HK-2 (cell line): ENCODE measurements at regions not wholly inside any gene's neighbourhood (a gene's known extent, or its start where the extent isn't known, plus 50 kb on each side); places are given as distances from the start of the nearest gene placed in this dataset.

ENCODE experiments used
- DNase-seq: peaks from one replicate; pipeline ENCODE4 v3.0.0-alpha.2; 2018; ENCODE audit not compliant: unreplicated experiment

- no peak for DNase-seq
These were observed 212.0 kb upstream of the PCSK2 start for GRCh38 chr20:17014756-17015366.

- DNase-seq = no peak
These were observed 209.6 kb upstream of the PCSK2 start for GRCh38 chr20:17017232-17017631.

- no peak for DNase-seq
These were observed 205.4 kb upstream of the PCSK2 start for GRCh38 chr20:17021481-17021880.

GRCh38 chr20:17023036-17023435, 203.8 kb upstream of the PCSK2 start:
- no peak for DNase-seq

DNA sequence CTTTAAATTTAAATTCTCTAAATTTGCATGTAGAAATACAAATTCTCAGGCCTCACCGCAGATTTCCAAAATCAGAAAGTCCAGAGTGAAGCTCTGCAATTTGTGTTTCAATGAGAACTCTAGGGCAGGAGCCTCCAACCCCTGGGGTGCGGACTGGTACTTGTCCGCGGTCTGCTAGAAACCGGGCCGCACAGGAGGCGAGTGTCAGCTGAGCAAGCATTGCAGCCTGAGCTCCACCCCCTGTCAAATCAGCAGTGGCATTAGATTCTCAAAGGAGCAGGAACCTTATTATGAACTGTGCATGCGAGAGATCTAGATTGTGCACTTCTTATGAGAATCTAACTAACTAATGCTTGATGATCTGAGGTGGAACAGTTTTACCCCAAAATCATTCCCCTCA, 203.0 kb upstream of the PCSK2 start:
- DNase-seq = no peak

DNA sequence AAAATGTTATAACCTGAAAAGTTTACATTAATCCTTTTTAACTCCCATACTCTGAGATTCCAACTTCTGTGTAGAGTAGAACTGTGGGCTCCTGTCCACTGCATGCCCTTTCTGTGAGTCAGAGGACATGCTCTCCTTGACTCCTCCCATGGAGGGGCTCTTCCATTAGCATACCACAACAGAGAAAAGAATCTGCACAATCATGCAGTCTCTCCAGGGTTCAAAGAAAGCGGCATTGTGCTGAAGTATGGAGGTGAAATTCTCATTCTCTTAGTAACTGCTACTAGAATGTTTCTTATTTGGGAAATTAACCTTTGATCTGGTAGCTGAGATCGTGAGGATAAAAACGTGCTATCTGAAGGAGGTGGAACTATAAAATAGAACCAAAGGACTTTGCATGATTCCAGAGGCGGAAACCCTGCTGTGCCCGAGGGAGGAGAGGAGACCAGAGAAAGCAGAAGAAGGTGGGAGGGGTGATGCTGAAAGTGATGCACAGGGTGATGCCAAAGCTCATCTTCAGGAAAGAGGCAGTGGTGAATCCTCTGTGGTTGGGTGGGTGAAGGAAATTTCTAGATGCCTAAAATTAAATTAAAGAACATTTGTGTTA, 202.2 kb upstream of the PCSK2 start:
- DNase-seq = peak; percentile 12

GRCh38 chr20:17026346-17026745, 200.5 kb upstream of the PCSK2 start:
- no peak for DNase-seq

GRCh38 chr20:17029698-17030097, 197.1 kb upstream of the PCSK2 start:
- no peak for DNase-seq

DNA sequence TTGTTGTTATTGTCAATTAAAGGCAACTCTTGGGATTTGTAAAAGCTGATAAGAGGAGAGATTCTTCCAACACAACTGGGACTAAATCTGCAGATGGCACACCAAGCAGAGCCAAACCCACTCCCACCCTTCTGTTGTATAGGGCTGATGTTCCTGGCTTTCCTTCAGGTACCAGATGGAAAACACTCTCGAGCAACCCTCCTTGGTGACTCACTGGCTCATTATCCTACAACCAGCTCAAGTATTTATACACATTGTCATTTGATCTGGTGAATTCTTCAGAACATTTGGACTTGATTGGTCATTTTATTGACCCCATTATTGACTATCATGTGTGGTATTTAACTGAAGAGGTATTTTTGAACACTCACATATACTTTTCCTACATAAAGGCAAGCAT, 190.3 kb upstream of the PCSK2 start:
- DNase-seq = no peak

- no peak for DNase-seq
These were observed 184.7 kb upstream of the PCSK2 start for GRCh38 chr20:17042122-17042521.

GRCh38 chr20:17043323-17043722, 183.5 kb upstream of the PCSK2 start:
- DNase-seq = no peak

GRCh38 chr20:17044891-17045290, 181.9 kb upstream of the PCSK2 start:
- DNase-seq = no peak

- peak; percentile 81 for DNase-seq
These were observed 167.4 kb upstream of the PCSK2 start for GRCh38 chr20:17059465-17059864.

GRCh38 chr20:17061715-17062114, 165.1 kb upstream of the PCSK2 start:
- no peak for DNase-seq

GRCh38 chr20:17062712-17063111, 164.1 kb upstream of the PCSK2 start:
- no peak for DNase-seq

DNA sequence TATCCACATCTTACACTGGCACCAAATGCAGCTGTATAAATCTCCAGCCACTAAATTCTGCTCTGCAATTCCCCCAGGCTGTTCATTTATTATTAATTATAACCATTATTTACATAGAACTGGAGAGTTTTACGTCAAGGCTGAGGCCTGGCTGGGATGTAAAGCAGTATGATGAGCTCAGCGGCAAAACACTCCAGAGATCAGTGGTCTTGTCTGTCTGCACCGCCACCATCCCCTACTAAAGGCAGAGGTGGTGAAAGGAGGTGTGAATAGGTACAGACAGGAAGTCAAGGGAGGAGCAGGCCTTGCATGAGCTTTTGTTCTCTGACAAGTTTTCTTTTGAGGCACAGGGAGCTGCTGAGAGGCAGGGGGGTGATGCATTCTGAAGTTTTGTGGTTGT, 159.9 kb upstream of the PCSK2 start:
- no peak for DNase-seq

GRCh38 chr20:17068084-17068711, 158.6 kb upstream of the PCSK2 start:
- DNase-seq = no peak

- DNase-seq = no peak
These were observed 149.8 kb upstream of the PCSK2 start for GRCh38 chr20:17077030-17077429.

GRCh38 chr20:17083738-17084137, 143.1 kb upstream of the PCSK2 start:
- peak; percentile 3 for DNase-seq

- no peak for DNase-seq
These were observed 141.9 kb upstream of the PCSK2 start for GRCh38 chr20:17084909-17085308.

DNA sequence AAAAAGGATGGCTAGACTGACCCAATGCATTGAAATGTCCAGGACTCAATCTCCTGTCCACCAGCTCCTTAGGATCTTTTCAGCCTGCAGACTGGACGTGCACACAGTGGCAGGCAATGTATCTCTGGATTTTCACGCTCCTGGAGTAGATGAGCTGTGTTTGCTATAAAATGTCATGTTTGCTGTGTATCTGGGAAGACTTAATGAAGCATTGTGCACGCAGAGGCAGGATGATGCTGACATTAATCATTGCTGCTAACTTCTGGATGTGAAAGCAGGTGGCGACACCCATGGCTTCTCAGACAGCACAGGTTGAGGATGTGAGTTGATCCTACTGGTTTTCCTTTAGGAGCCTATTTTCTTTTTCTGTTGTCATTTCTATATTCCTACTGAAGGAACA, 133.1 kb upstream of the PCSK2 start:
- no peak for DNase-seq

GRCh38 chr20:17097603-17098002, 129.2 kb upstream of the PCSK2 start:
- DNase-seq = no peak

DNA sequence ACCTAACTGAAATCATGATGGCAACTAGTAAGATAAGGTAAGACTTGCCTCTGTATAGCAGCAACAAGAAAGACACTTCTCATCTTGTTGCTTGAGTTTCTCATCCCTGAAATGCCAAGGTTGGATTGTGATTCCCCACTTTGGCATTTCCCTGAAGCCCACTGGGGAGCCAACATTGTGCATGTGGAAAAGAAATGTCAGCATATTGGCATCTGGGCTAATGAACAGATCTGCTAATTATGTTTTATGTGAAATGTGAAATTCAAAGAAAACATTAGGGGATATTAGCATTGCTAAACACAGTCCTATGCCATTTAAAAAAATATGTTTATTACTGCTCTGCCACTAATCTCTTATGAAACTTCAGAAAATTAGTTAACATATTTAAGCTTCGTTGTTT, 126.3 kb upstream of the PCSK2 start:
- DNase-seq = no peak

DNA sequence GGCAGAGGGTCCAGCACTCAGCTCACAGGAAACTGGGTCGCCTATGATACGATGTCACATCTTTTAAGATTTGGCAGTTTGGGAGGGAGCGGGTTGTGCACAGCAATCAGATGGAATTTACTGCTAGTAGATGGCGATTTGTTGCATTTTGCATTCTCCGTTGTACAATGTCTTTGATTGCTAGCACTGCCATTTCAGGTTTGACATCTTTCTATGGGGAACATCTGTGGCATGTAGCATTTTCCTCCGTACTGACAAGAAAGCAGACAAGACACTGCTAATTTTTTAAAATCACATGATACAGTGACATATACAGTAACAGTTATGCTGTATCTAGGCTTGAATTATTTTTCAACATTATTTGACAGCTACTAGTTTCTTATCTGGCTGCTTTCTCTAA, 119.7 kb upstream of the PCSK2 start:
- no peak for DNase-seq
